ENCODE measurements at regions not wholly inside any gene's neighbourhood (a gene's known extent, or its start where the extent isn't known, plus 50 kb on each side); places are given as distances from the start of the nearest gene placed in this dataset.

DNA sequence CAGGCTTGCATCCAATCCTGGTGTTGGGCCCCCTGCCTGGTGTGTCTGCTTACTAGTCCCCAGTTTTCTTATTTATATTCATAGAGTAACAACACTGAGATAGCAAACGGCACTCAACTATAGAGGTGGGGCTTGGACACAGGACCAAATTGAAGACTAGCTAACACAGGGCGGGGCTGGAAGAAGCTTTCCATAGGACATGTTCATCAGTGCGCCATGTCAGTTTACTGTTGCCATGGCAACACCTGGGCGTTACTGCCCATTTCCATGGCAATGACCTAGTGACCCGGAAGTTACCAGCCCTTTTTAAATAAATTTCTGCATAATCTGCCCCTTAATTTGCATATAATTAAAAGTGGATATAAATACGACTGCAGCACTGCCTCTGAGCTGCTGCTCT lies 275.5 kb upstream of the TMEM132C start:
- H3K4me3 ChIP-seq (ENCODE audit: control insufficient read depth, low read depth, low read length) = no peak overlapping the region
- no peak for TF ChIP-seq CTCF (IDR thresholded peaks at IDR 0.05; ENCODE audit: control insufficient read depth, insufficient read depth, low read depth, low read length, missing control alignments)
- DNase-seq (ENCODE audit: low read depth) = no peak

- DNase-seq (ENCODE audit: low read depth) = no peak
- no peak for TF ChIP-seq CTCF (IDR thresholded peaks at IDR 0.05; ENCODE audit: control insufficient read depth, insufficient read depth, low read depth, low read length, missing control alignments)
- H3K4me3 ChIP-seq (ENCODE audit: control insufficient read depth, low read depth, low read length) = no peak overlapping the region
Observed at GRCh38 chr12:127998988-127999387, 268.0 kb upstream of the TMEM132C start.

DNA sequence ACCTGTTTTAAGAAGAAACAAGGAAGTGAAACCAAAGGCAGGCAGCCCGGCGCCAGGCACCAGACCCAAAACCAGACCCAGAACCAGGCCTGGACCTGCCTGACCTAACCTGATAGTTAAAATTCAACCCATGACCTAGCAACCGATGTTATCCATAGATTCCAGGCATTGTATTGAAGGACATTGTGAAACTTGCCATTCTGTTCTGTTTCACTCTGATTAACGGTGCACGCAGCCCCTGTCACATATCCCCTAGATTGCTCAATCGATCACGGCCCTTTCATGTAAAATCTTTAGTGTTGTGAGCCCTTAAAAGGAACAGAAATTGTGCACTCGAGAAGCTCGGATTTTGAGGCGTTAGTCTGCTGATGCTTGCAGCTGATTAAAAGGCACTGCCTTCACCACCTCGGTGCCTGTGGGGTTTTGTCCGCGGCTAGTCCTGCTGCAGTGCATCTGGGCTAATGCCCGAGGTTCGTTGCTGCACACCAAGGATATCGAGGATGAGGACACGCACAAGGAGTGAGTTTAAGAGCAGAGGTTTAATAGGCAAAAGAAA lies 262.5 kb upstream of the TMEM132C start:
- no peak for TF ChIP-seq CTCF (IDR thresholded peaks at IDR 0.05; ENCODE audit: control insufficient read depth, insufficient read depth, low read depth, low read length, missing control alignments)
- no peak overlapping the region for H3K4me3 ChIP-seq (ENCODE audit: control insufficient read depth, low read depth, low read length)
- no peak for DNase-seq (ENCODE audit: low read depth)

DNA sequence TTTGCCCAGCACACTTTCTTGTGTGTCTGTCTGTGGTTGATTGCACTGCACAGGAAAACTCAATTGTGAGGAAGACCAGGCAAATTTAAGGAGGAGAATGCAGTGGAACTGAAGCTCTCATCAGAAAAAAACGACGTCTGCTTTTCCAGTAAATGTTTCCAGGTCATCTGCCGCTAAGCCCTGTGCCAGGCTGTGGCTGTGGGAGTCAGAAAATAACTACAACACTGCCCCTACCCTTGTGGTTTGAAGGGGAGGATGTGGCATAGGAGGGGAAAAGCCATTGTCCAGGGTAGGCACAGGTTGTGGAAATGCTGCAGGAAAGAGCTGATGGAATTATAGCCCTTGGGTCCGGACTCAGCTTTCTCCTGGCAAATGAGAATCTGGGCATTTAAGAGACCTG lies 259.7 kb upstream of the TMEM132C start:
- TF ChIP-seq CTCF (IDR thresholded peaks at IDR 0.05; ENCODE audit: control insufficient read depth, insufficient read depth, low read depth, low read length, missing control alignments) = no peak
- no peak overlapping the region for H3K4me3 ChIP-seq (ENCODE audit: control insufficient read depth, low read depth, low read length)

DNA sequence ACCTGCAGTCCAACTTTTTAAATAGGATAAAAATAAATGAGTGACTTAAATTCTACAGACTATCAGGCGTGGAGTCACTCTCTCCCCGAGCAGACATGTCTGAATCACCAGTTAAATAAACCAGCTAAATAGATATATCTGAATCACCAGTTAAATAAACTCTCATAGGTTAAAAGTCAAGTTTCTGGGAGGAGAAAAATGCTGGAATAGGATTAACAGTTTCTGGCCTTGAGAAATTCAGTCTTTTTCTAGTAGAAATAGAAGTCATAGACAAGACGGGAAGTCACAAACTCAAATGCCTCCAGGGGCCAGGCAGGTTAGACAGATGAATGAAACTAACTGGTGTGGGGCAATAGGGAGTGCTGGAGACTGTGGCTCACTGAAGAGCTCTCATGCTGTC lies 258.6 kb upstream of the TMEM132C start:
- no peak overlapping the region for H3K4me3 ChIP-seq (ENCODE audit: control insufficient read depth, low read depth, low read length)
- peak; percentile 39 for DNase-seq (ENCODE audit: low read depth)
- TF ChIP-seq CTCF (IDR thresholded peaks at IDR 0.05; ENCODE audit: control insufficient read depth, insufficient read depth, low read depth, low read length, missing control alignments) = no peak

More for the DNA sequence above, 259.7 kb upstream of the TMEM132C start:
- no peak for DNase-seq (ENCODE audit: low read depth)

GRCh38 chr12:128009108-128009507 lies 257.9 kb upstream of the TMEM132C start:
- TF ChIP-seq CTCF (IDR thresholded peaks at IDR 0.05; ENCODE audit: control insufficient read depth, insufficient read depth, low read depth, low read length, missing control alignments) = no peak
- no peak overlapping the region for H3K4me3 ChIP-seq (ENCODE audit: control insufficient read depth, low read depth, low read length)
- no peak for DNase-seq (ENCODE audit: low read depth)

GRCh38 chr12:128012110-128012509 lies 254.9 kb upstream of the TMEM132C start:
- H3K4me3 ChIP-seq (ENCODE audit: control insufficient read depth, low read depth, low read length) = no peak overlapping the region
- no peak for TF ChIP-seq CTCF (IDR thresholded peaks at IDR 0.05; ENCODE audit: control insufficient read depth, insufficient read depth, low read depth, low read length, missing control alignments)
- no peak for DNase-seq (ENCODE audit: low read depth)
